ENCODE measurements at regions not wholly inside any gene's neighbourhood (a gene's known extent, or its start where the extent isn't known, plus 50 kb on each side); places are given as distances from the start of the nearest gene placed in this dataset.

GRCh38 chr2:150705357-150705756, 217.9 kb upstream of the RND3 start:
- no peaks in the 10 kb centered on the region for H3K27me3 ChIP-seq (replicated peaks; ENCODE audit: control insufficient read depth, insufficient read depth, low read length)
- no peaks in the 10 kb centered on the region for H3K4me1 ChIP-seq
- no peaks in the 10 kb centered on the region for H3K36me3 ChIP-seq (ENCODE audit: control insufficient read depth, insufficient read depth, low read length)
- DNase-seq, result no peak
- no peaks in the 10 kb centered on the region for H3K9me3 ChIP-seq
- H3K4me3 Mint-ChIP-seq (ENCODE audit: unreplicated experiment), result no peak overlapping the region
- ChIA-PET POLR2A (no interaction called here), CTCF (no interaction called here)
- no peak overlapping the region for H3K4me3 ChIP-seq (ENCODE audit: low read depth, low read length)
- no peak overlapping the region for H3K27ac Mint-ChIP-seq (ENCODE audit: unreplicated experiment)
- no TSS peak for BruUV-seq (replicated peaks)
- no peaks in the 10 kb centered on the region for H3K9me3 Mint-ChIP-seq (ENCODE audit: unreplicated experiment)
- H3K36me3 Mint-ChIP-seq (ENCODE audit: insufficient read depth, unreplicated experiment), result no peaks in the 10 kb centered on the region
- H3K27me3 Mint-ChIP-seq (ENCODE audit: insufficient read depth, unreplicated experiment), result peaks cover 3% of the 10 kb centered on the region
- H3K4me1 Mint-ChIP-seq (ENCODE audit: low read depth, unreplicated experiment), result no peaks in the 10 kb centered on the region
- no peak for TF ChIP-seq CTCF (IDR thresholded peaks at IDR 0.05; ENCODE audit: insufficient read depth in 1 of 2, low read depth in 1 of 2, low read length in 1 of 2, severe bottlenecking in 1 of 2, unreplicated experiment in 1 of 2)
- intact Hi-C loops (cut with micrococcal nuclease; ENCODE audit: unreplicated experiment), result no loop called here

- no peak overlapping the region for H3K4me3 Mint-ChIP-seq (ENCODE audit: unreplicated experiment)
- H3K27me3 ChIP-seq (replicated peaks; ENCODE audit: control insufficient read depth, insufficient read depth, low read length), result no peaks in the 10 kb centered on the region
- no peak overlapping the region for H3K27ac Mint-ChIP-seq (ENCODE audit: unreplicated experiment)
- H3K4me1 Mint-ChIP-seq (ENCODE audit: low read depth, unreplicated experiment), result no peaks in the 10 kb centered on the region
- no TSS peak for BruUV-seq (replicated peaks)
- no peak for DNase-seq
- no peaks in the 10 kb centered on the region for H3K9me3 Mint-ChIP-seq (ENCODE audit: unreplicated experiment)
- H3K36me3 Mint-ChIP-seq (ENCODE audit: insufficient read depth, unreplicated experiment), result no peaks in the 10 kb centered on the region
- no peaks in the 10 kb centered on the region for H3K4me1 ChIP-seq
- no peak overlapping the region for H3K4me3 ChIP-seq (ENCODE audit: low read depth, low read length)
- H3K9me3 ChIP-seq, result no peaks in the 10 kb centered on the region
- H3K27me3 Mint-ChIP-seq (ENCODE audit: insufficient read depth, unreplicated experiment), result no peaks in the 10 kb centered on the region
- ChIA-PET POLR2A (no interaction called here), CTCF (no interaction called here)
- H3K36me3 ChIP-seq (ENCODE audit: control insufficient read depth, insufficient read depth, low read length), result no peaks in the 10 kb centered on the region
- no peak for TF ChIP-seq CTCF (IDR thresholded peaks at IDR 0.05; ENCODE audit: insufficient read depth in 1 of 2, low read depth in 1 of 2, low read length in 1 of 2, severe bottlenecking in 1 of 2, unreplicated experiment in 1 of 2)
- intact Hi-C loops (cut with micrococcal nuclease; ENCODE audit: unreplicated experiment), result no loop called here
Observed at GRCh38 chr2:150702791-150703190, 215.3 kb upstream of the RND3 start.

- POLR2A ChIA-PET, result no interaction called here
Observed at GRCh38 chr2:150700666-150701580, 213.5 kb upstream of the RND3 start.

More at GRCh38 chr2:150700666-150701580, 213.5 kb upstream of the RND3 start:
- Histone ChIP-seq H3K27me3 (replicated peaks; ENCODE audit: control insufficient read depth, insufficient read depth, low read length) (no peaks in the 10 kb centered on the region), H3K36me3 (ENCODE audit: control insufficient read depth, insufficient read depth, low read length) (no peaks in the 10 kb centered on the region), H3K4me1 (no peaks in the 10 kb centered on the region), H3K9me3 (no peaks in the 10 kb centered on the region), H3K4me3 (ENCODE audit: low read depth, low read length) (no peak overlapping the region)
- no TSS peak for BruUV-seq (replicated peaks)
- Mint-ChIP-seq H3K27ac (ENCODE audit: unreplicated experiment) (no peak overlapping the region), H3K4me3 (ENCODE audit: unreplicated experiment) (no peak overlapping the region), H3K9me3 (ENCODE audit: unreplicated experiment) (no peaks in the 10 kb centered on the region), H3K27me3 (ENCODE audit: insufficient read depth, unreplicated experiment) (no peaks in the 10 kb centered on the region), H3K4me1 (ENCODE audit: low read depth, unreplicated experiment) (no peaks in the 10 kb centered on the region), H3K36me3 (ENCODE audit: insufficient read depth, unreplicated experiment) (no peaks in the 10 kb centered on the region)
- CTCF ChIA-PET, result no interaction called here
- DNase-seq, result no peak
- TF ChIP-seq CTCF (IDR thresholded peaks at IDR 0.05; ENCODE audit: insufficient read depth in 1 of 2, low read depth in 1 of 2, low read length in 1 of 2, severe bottlenecking in 1 of 2, unreplicated experiment in 1 of 2), result no peak
- intact Hi-C loops (cut with micrococcal nuclease; ENCODE audit: unreplicated experiment), result no loop called here
